PC-9 (cell line): ENCODE measurements at regions not wholly inside any gene's neighbourhood (a gene's known extent, or its start where the extent isn't known, plus 50 kb on each side); places are given as distances from the start of the nearest gene placed in this dataset.

Source experiments
- BruUV-seq: library from RNA; stranded (reverse); fragments of 400-500 nt; replicated peaks from 2 replicates; lab custom pipeline; 2021; lab: Mats Ljungman, UMichigan
- CTCF ChIA-PET: fragments of 300-600 bp; sonication (Branson Sonifier 250); formaldehyde crosslinking; loops from one replicate; lab custom pipeline; 2022; ENCODE audit warnings: antibody characterized with exemption; lab: Charles Lee
- POLR2A ChIA-PET: fragments of 300-600 bp; sonication (Branson Sonifier 250); formaldehyde crosslinking; loops from one replicate; lab custom pipeline; 2022; ENCODE audit warnings: antibody characterized with exemption; ENCODE audit not compliant: unreplicated experiment; lab: Charles Lee
- DNase-seq, 2 experiments: peaks; one replicate each; pipeline versions ENCODE4 v3.0.0 to v3.0.0-alpha.2; 2015 to 2022; ENCODE audit warnings: mixed read lengths in 1 of 2
- H2AFZ ChIP-seq: fragments of 200-600 bp; sonication (generic); 2 replicates; pipeline ENCODE4 v1.8.1; 2017; ENCODE audit warnings: antibody characterized with exemption
- H3F3A ChIP-seq: fragments of 200-600 bp; sonication (generic); 2 replicates; pipeline ENCODE4 v1.8.1; 2017; ENCODE audit warnings: antibody characterized with exemption, mild to moderate bottlenecking, low read depth; ENCODE audit not compliant: insufficient read depth
- H3K27ac ChIP-seq: fragments of 200-600 bp; sonication (generic); 2 replicates; pipeline ENCODE4 v1.6.1; 2016; ENCODE audit warnings: mixed run types
- H3K27me3 ChIP-seq: fragments of 200-600 bp; sonication (generic); 2 replicates; pipeline ENCODE4 v1.6.1; 2016; ENCODE audit warnings: low read depth, mixed run types; ENCODE audit not compliant: insufficient read depth
- H3K36me3 ChIP-seq: fragments of 200-600 bp; sonication (generic); 2 replicates; pipeline ENCODE4 v1.6.1; 2016; ENCODE audit warnings: low read depth, mixed run types
- H3K4me1 ChIP-seq: fragments of 200-600 bp; sonication (generic); replicated peaks from 2 replicates; pipeline ENCODE4 v1.6.1; 2016; ENCODE audit warnings: mixed run types; ENCODE audit not compliant: insufficient read depth
- H3K4me2 ChIP-seq: fragments of 200-600 bp; sonication (generic); 2 replicates; pipeline ENCODE4 v1.6.1; 2017; ENCODE audit warnings: mixed run types
- H3K4me3 ChIP-seq: fragments of 200-600 bp; sonication (generic); 2 replicates; pipeline ENCODE4 v1.6.1; 2016; ENCODE audit warnings: mixed run types
- H3K79me2 ChIP-seq: fragments of 200-600 bp; sonication (generic); 2 replicates; pipeline ENCODE4 v1.6.1; 2017; ENCODE audit warnings: low read depth, mixed run types
- H3K9me2 ChIP-seq: fragments of 200-600 bp; sonication (generic); 2 replicates; pipeline ENCODE4 v1.8.1; 2017; ENCODE audit warnings: mild to moderate bottlenecking; ENCODE audit not compliant: insufficient read depth
- H3K9me3 ChIP-seq: fragments of 200-600 bp; sonication (generic); 2 replicates; pipeline ENCODE4 v1.8.1; 2016; ENCODE audit warnings: low read depth; ENCODE audit not compliant: insufficient read depth
- H4K20me1 ChIP-seq: fragments of 200-600 bp; sonication (generic); 2 replicates; pipeline ENCODE4 v1.8.1; 2017; ENCODE audit not compliant: insufficient read depth
- CTCF ChIP-seq: fragments of 200-600 bp; sonication (generic); conservative IDR thresholded peaks from 2 replicates; pipeline ENCODE4 v1.6.1; 2017; ENCODE audit warnings: mixed run types, antibody characterized with exemption, mild to moderate bottlenecking, moderate library complexity
- EZH2 ChIP-seq: fragments of 200-600 bp; sonication (generic); IDR thresholded peaks from 2 replicates; pipeline ENCODE4 v1.8.0; 2017; ENCODE audit warnings: antibody characterized with exemption, low read depth
- intact Hi-C: fragments of 100-400 bp; cut with micrococcal nuclease; formaldehyde crosslinking; loops from one replicate; pipeline ENCODE4 v1.10.0; 2022; ENCODE audit not compliant: unreplicated experiment

GRCh38 chr12:24118668-24119067 lies 169.2 kb upstream of the SOX5 start:
- Histone ChIP-seq H3K79me2 (no peaks in the 10 kb centered on the region), H3K4me1 (no peaks in the 10 kb centered on the region), H3K4me2 (no peak overlapping the region), H3K36me3 (no peaks in the 10 kb centered on the region), H2AFZ (no peak overlapping the region), H3K27me3 (no peaks in the 10 kb centered on the region), H3K9me3 (no peaks in the 10 kb centered on the region), H3K9me2 (no peaks in the 10 kb centered on the region), H3F3A (no peaks in the 10 kb centered on the region), H3K4me3 (no peak overlapping the region), H3K27ac (no peak overlapping the region), H4K20me1 (no peaks in the 10 kb centered on the region)
- ChIA-PET CTCF (no interaction called here), POLR2A (no interaction called here)
- no TSS peak for BruUV-seq
- intact Hi-C loops, result no loop called here
- DNase-seq, result no peak
- no peak for TF ChIP-seq EZH2
- no peak for TF ChIP-seq CTCF

GRCh38 chr12:24116548-24116947 lies 167.1 kb upstream of the SOX5 start:
- DNase-seq, result no peak

GRCh38 chr12:24113701-24114100 lies 164.2 kb upstream of the SOX5 start:
- no peak overlapping the region for H3K4me2 ChIP-seq
- H3K9me2 ChIP-seq, result no peaks in the 10 kb centered on the region
- no peak overlapping the region for H2AFZ ChIP-seq
- CTCF ChIA-PET, result no interaction called here
- no peaks in the 10 kb centered on the region for H3K27me3 ChIP-seq
- no peak overlapping the region for H3K4me3 ChIP-seq
- H4K20me1 ChIP-seq, result no peaks in the 10 kb centered on the region
- no peak overlapping the region for H3K27ac ChIP-seq
- H3K79me2 ChIP-seq, result no peaks in the 10 kb centered on the region
- no peaks in the 10 kb centered on the region for H3K4me1 ChIP-seq
- no TSS peak for BruUV-seq
- POLR2A ChIA-PET, result no interaction called here
- no peak for DNase-seq
- intact Hi-C loops, result no loop called here
- TF ChIP-seq EZH2 (no peak), CTCF (no peak)
- no peaks in the 10 kb centered on the region for H3K36me3 ChIP-seq
- no peaks in the 10 kb centered on the region for H3K9me3 ChIP-seq
- no peaks in the 10 kb centered on the region for H3F3A ChIP-seq

More at GRCh38 chr12:24116548-24116947, 167.1 kb upstream of the SOX5 start:
- H3K9me2 ChIP-seq, result no peaks in the 10 kb centered on the region
- no peaks in the 10 kb centered on the region for H3K4me1 ChIP-seq
- no TSS peak for BruUV-seq
- H3F3A ChIP-seq, result no peaks in the 10 kb centered on the region
- intact Hi-C loops, result no loop called here
- POLR2A ChIA-PET, result no interaction called here
- H3K4me3 ChIP-seq, result no peak overlapping the region
- no peaks in the 10 kb centered on the region for H3K9me3 ChIP-seq
- no peaks in the 10 kb centered on the region for H4K20me1 ChIP-seq
- H3K79me2 ChIP-seq, result no peaks in the 10 kb centered on the region
- no peak overlapping the region for H3K4me2 ChIP-seq
- no peaks in the 10 kb centered on the region for H3K27me3 ChIP-seq
- TF ChIP-seq CTCF, result no peak
- no peak for TF ChIP-seq EZH2
- CTCF ChIA-PET, result no interaction called here
- H3K27ac ChIP-seq, result no peak overlapping the region
- H3K36me3 ChIP-seq, result no peaks in the 10 kb centered on the region
- H2AFZ ChIP-seq, result no peak overlapping the region
